ENCODE measurements at regions not wholly inside any gene's neighbourhood (a gene's known extent, or its start where the extent isn't known, plus 50 kb on each side); places are given as distances from the start of the nearest gene placed in this dataset.

DNA sequence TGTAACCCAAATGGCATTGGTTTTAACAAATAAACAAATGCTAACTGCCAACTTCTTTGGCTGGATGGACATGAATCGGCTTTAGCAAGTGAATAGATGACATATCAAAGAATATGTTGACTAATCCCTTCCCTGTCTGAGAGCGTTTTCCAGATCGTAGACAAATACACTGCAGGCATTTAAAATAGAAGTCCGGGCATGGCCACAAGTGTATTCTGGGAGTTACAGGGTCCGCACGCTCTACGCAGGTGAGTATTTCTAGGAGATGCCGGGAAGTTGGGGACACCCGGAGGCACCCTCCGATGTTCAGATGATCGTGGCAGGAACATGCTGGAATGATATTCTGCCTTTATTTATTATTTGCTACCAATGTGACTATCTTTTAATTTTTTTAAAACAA is 53.2 kb upstream of the ZNF536 start:
- H3K9me3 ChIP-seq = peaks cover 0 to 28% (median 10%) of the 10 kb centered on the region in 8 donors
- no peaks in the 10 kb centered on the region for H3K36me3 ChIP-seq
- no peak for DNase-seq
- H3K4me3 ChIP-seq = no peak overlapping the region
- no peaks in the 10 kb centered on the region for H3K4me1 ChIP-seq
- no peaks in the 10 kb centered on the region for H3K27me3 ChIP-seq (replicated peaks in 1 of 7)
- TF ChIP-seq POLR2AphosphoS5 (IDR thresholded peaks at IDR 0.05) (no peak), POLR2A (IDR thresholded peaks at IDR 0.05) (no peak)
- TF ChIP-seq, protein P1, sequence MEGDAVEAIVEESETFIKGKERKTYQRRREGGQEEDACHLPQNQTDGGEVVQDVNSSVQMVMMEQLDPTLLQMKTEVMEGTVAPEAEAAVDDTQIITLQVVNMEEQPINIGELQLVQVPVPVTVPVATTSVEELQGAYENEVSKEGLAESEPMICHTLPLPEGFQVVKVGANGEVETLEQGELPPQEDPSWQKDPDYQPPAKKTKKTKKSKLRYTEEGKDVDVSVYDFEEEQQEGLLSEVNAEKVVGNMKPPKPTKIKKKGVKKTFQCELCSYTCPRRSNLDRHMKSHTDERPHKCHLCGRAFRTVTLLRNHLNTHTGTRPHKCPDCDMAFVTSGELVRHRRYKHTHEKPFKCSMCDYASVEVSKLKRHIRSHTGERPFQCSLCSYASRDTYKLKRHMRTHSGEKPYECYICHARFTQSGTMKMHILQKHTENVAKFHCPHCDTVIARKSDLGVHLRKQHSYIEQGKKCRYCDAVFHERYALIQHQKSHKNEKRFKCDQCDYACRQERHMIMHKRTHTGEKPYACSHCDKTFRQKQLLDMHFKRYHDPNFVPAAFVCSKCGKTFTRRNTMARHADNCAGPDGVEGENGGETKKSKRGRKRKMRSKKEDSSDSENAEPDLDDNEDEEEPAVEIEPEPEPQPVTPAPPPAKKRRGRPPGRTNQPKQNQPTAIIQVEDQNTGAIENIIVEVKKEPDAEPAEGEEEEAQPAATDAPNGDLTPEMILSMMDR (IDR thresholded peaks at IDR 0.05 in 8 of 11, conservative IDR thresholded peaks at IDR 0.05 in 3 of 11) = no peak
- 89 to 93% (median 91%) methylated on average over 11 of the region's 11 CpGs for WGBS, 5 donors
- intact Hi-C loops (cut with DNase I; ENCODE audit: low total_unique reads) = no loop called here
- no peak overlapping the region for H3K27ac ChIP-seq

DNA sequence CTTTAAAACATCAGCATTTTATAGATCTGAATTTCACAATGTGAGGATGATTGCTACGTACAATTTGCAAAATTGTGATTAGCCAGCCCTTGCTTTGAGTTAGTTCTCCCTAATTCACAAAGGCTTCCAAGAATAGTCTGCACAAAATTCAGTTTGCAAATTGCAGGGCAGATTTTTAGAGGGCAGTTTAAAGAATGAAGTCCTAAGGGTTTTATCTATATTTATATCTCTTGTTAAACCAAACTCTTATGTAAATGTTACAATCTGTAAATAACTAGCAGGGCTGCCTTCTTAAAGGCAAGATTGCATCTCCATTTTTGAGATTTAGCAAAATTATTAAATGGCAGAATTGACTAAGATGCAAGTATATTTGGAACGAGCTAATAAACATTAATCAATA is 52.8 kb upstream of the ZNF536 start:
- Histone ChIP-seq H3K9me3 (peaks cover 0 to 25% (median 10%) of the 10 kb centered on the region in 8 donors), H3K27ac (no peak overlapping the region), H3K4me1 (no peaks in the 10 kb centered on the region), H3K36me3 (no peaks in the 10 kb centered on the region), H3K4me3 (no peak overlapping the region), H3K27me3 (replicated peaks in 1 of 7) (no peaks in the 10 kb centered on the region)
- 79 to 88% (median 82%) methylated on average over 2 of the region's 2 CpGs for WGBS, 5 donors
- intact Hi-C loops (cut with DNase I; ENCODE audit: low total_unique reads) = no loop called here
- no peak for TF ChIP-seq POLR2AphosphoS5 (IDR thresholded peaks at IDR 0.05)
- TF ChIP-seq, protein P1 (IDR thresholded peaks at IDR 0.05 in 8 of 11, conservative IDR thresholded peaks at IDR 0.05 in 3 of 11) = no peak
- TF ChIP-seq POLR2A (IDR thresholded peaks at IDR 0.05) = no peak
- DNase-seq = no peak

DNA sequence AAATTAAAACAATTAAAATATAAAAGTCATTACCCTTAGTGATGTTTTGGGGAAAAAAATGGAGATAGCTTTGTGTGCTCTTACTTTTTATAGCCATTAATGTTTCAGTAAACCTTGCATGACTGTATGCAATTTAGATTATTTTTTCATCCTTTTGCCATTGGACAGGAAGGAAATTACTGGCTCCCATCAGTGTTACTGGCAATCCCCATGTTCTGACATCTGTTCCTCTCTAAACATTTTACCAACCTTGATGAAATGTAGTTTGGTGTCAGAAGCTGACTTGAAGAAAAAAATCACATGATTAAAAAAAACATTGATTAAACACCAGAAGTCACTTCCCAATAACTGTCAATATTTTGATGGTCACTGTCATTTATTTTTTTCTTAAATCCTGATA is 52.3 kb upstream of the ZNF536 start:
- H3K4me1 ChIP-seq = no peaks in the 10 kb centered on the region
- TF ChIP-seq POLR2A (IDR thresholded peaks at IDR 0.05) (no peak), POLR2AphosphoS5 (IDR thresholded peaks at IDR 0.05) (no peak)
- TF ChIP-seq, protein P1 (IDR thresholded peaks at IDR 0.05 in 8 of 11, conservative IDR thresholded peaks at IDR 0.05 in 3 of 11) = no peak
- no peaks in the 10 kb centered on the region for H3K36me3 ChIP-seq
- H3K4me3 ChIP-seq = no peak overlapping the region
- no peaks in the 10 kb centered on the region for H3K27me3 ChIP-seq (replicated peaks in 1 of 7)
- intact Hi-C loops (cut with DNase I; ENCODE audit: low total_unique reads) = no loop called here
- DNase-seq = no peak
- peaks cover 0 to 20% (median 10%) of the 10 kb centered on the region in 8 donors for H3K9me3 ChIP-seq
- no peak overlapping the region for H3K27ac ChIP-seq

DNA sequence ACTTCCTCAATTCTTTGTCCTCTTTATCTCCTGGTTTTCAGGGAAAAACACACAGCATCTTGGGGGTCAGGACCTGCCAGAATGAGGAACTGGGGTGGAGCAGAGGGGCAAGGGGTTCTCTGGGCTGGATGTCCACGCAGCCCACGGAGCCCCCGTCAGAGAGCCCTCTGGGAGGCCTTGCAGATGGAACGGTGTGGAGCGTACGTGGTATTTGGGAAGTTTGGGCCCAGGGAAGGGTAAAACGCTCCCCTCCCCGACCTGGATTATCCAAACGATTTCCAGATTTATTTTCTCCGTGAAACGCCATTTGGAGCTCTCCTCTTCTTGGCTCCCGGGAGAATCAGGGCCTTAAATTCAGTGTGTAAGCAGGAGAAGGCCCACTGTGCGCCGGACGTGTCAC is 51.7 kb upstream of the ZNF536 start:
- Histone ChIP-seq H3K9me3 (peaks cover 0 to 14% (median 7%) of the 10 kb centered on the region in 8 donors), H3K4me1 (peaks cover 0 to under 1% (median 0%) of the 10 kb centered on the region in 6 donors), H3K27ac (no peak overlapping the region), H3K4me3 (no peak overlapping the region), H3K36me3 (no peaks in the 10 kb centered on the region), H3K27me3 (replicated peaks in 1 of 7) (no peaks in the 10 kb centered on the region)
- intact Hi-C loops (cut with DNase I; ENCODE audit: low total_unique reads) = no loop called here
- 72 to 87% (median 85%) methylated on average over 15 of the region's 15 CpGs for WGBS, 5 donors
- no peak for DNase-seq
- no peak for TF ChIP-seq POLR2A (IDR thresholded peaks at IDR 0.05)
- no peak for TF ChIP-seq POLR2AphosphoS5 (IDR thresholded peaks at IDR 0.05)
- TF ChIP-seq, protein P1 (IDR thresholded peaks at IDR 0.05 in 8 of 11, conservative IDR thresholded peaks at IDR 0.05 in 3 of 11) = no peak
